ENCODE measurements at regions not wholly inside any gene's neighbourhood (a gene's known extent, or its start where the extent isn't known, plus 50 kb on each side); places are given as distances from the start of the nearest gene placed in this dataset.

GRCh38 chr10:118181021-118181420 is 134.3 kb upstream of the RAB11FIP2 start:
- no peak for DNase-seq (ENCODE audit: low spot score)

GRCh38 chr10:118175148-118175547 is 128.4 kb upstream of the RAB11FIP2 start:
- no peak for DNase-seq (ENCODE audit: low spot score)

- no peak for DNase-seq (ENCODE audit: low spot score)
Observed at GRCh38 chr10:118173296-118173695, 126.6 kb upstream of the RAB11FIP2 start.

- no peak for DNase-seq (ENCODE audit: low spot score)
Observed at GRCh38 chr10:118171861-118172260, 125.1 kb upstream of the RAB11FIP2 start.

- DNase-seq (ENCODE audit: low spot score), result no peak
Observed at GRCh38 chr10:118167056-118167700, 120.4 kb upstream of the RAB11FIP2 start.

GRCh38 chr10:118163217-118163616 is 116.5 kb upstream of the RAB11FIP2 start:
- no peak for DNase-seq (ENCODE audit: low spot score)

GRCh38 chr10:118161461-118162246 is 114.9 kb upstream of the RAB11FIP2 start:
- DNase-seq (ENCODE audit: low spot score), result no peak

- DNase-seq (ENCODE audit: low spot score), result no peak
Observed at GRCh38 chr10:118153287-118153686, 106.5 kb upstream of the RAB11FIP2 start.

GRCh38 chr10:118151461-118151860 is 104.7 kb upstream of the RAB11FIP2 start:
- no peak for DNase-seq (ENCODE audit: low spot score)

GRCh38 chr10:118148247-118148646 is 101.5 kb upstream of the RAB11FIP2 start:
- DNase-seq (ENCODE audit: low spot score), result no peak

- no peak for DNase-seq (ENCODE audit: low spot score)
Observed at GRCh38 chr10:118145256-118145655, 98.5 kb upstream of the RAB11FIP2 start.

GRCh38 chr10:118141471-118141870 is 94.7 kb upstream of the RAB11FIP2 start:
- DNase-seq (ENCODE audit: low spot score), result no peak

- DNase-seq (ENCODE audit: low spot score), result no peak
Observed at GRCh38 chr10:118139321-118139720, 92.6 kb upstream of the RAB11FIP2 start.

GRCh38 chr10:118128675-118129074 is 81.9 kb upstream of the RAB11FIP2 start:
- DNase-seq (ENCODE audit: low spot score), result no peak

- DNase-seq (ENCODE audit: low spot score), result no peak
Observed at GRCh38 chr10:118118716-118119115, 72.0 kb upstream of the RAB11FIP2 start.

- DNase-seq (ENCODE audit: low spot score), result peak; percentile 16
Observed at GRCh38 chr10:118116715-118117449, 70.1 kb upstream of the RAB11FIP2 start.

- DNase-seq (ENCODE audit: low spot score), result no peak
Observed at GRCh38 chr10:118116362-118116714, 69.6 kb upstream of the RAB11FIP2 start.

- no peak for DNase-seq (ENCODE audit: low spot score)
Observed at GRCh38 chr10:118115701-118116100, 69.0 kb upstream of the RAB11FIP2 start.

- DNase-seq (ENCODE audit: low spot score), result no peak
Observed at GRCh38 chr10:118114992-118115391, 68.3 kb upstream of the RAB11FIP2 start.

GRCh38 chr10:118112543-118113125 is 65.9 kb upstream of the RAB11FIP2 start:
- DNase-seq (ENCODE audit: low spot score), result no peak

GRCh38 chr10:118110750-118111149 is 64.0 kb upstream of the RAB11FIP2 start:
- DNase-seq (ENCODE audit: low spot score), result no peak

All from SK-N-DZ (cell line).